ENCODE measurements at regions not wholly inside any gene's neighbourhood (a gene's known extent, or its start where the extent isn't known, plus 50 kb on each side); places are given as distances from the start of the nearest gene placed in this dataset.

DNA sequence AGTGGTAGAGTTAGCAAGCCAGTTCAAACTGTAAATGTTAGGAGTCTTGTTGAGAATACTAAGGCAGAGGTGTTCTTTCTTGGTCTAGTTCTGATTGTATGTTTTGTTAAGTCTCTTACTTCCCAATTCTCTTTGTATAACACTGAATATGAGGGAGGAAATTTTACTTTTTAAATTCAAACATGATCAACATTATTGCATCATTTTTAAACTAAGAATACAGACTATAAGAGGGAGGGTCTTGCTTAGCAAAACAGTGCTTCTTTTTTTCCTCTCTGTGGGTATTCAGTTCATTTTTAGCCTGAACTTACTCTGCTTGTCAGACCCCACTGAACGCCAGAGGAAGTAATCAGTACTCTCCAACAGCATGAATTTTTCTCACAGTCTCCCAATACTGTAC lies 198.0 kb downstream of the GABRG1 start:
- TF ChIP-seq, protein P1, sequence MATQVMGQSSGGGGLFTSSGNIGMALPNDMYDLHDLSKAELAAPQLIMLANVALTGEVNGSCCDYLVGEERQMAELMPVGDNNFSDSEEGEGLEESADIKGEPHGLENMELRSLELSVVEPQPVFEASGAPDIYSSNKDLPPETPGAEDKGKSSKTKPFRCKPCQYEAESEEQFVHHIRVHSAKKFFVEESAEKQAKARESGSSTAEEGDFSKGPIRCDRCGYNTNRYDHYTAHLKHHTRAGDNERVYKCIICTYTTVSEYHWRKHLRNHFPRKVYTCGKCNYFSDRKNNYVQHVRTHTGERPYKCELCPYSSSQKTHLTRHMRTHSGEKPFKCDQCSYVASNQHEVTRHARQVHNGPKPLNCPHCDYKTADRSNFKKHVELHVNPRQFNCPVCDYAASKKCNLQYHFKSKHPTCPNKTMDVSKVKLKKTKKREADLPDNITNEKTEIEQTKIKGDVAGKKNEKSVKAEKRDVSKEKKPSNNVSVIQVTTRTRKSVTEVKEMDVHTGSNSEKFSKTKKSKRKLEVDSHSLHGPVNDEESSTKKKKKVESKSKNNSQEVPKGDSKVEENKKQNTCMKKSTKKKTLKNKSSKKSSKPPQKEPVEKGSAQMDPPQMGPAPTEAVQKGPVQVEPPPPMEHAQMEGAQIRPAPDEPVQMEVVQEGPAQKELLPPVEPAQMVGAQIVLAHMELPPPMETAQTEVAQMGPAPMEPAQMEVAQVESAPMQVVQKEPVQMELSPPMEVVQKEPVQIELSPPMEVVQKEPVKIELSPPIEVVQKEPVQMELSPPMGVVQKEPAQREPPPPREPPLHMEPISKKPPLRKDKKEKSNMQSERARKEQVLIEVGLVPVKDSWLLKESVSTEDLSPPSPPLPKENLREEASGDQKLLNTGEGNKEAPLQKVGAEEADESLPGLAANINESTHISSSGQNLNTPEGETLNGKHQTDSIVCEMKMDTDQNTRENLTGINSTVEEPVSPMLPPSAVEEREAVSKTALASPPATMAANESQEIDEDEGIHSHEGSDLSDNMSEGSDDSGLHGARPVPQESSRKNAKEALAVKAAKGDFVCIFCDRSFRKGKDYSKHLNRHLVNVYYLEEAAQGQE (IDR thresholded peaks at IDR 0.05; ENCODE audit: low read depth): no peak
- no peak for TF ChIP-seq RAD21 (IDR thresholded peaks at IDR 0.05; ENCODE audit: low read depth)
- no peak for TF ChIP-seq YY1 (IDR thresholded peaks at IDR 0.05; ENCODE audit: low read depth)
- TF ChIP-seq CEBPB (IDR thresholded peaks at IDR 0.05): no peak
- no peak for TF ChIP-seq TCF12 (IDR thresholded peaks at IDR 0.05; ENCODE audit: low read depth)
- no peak for TF ChIP-seq ZBTB7A (IDR thresholded peaks at IDR 0.05; ENCODE audit: low read depth)
- no peak for TF ChIP-seq EGR1 (IDR thresholded peaks at IDR 0.05)
- TF ChIP-seq TAF1 (IDR thresholded peaks at IDR 0.05; ENCODE audit: low read depth): no peak
- no peak for TF ChIP-seq CREB1 (IDR thresholded peaks at IDR 0.05; ENCODE audit: low read depth)
- no peak for TF ChIP-seq MAX (IDR thresholded peaks at IDR 0.05)
- TF ChIP-seq, protein P2, sequence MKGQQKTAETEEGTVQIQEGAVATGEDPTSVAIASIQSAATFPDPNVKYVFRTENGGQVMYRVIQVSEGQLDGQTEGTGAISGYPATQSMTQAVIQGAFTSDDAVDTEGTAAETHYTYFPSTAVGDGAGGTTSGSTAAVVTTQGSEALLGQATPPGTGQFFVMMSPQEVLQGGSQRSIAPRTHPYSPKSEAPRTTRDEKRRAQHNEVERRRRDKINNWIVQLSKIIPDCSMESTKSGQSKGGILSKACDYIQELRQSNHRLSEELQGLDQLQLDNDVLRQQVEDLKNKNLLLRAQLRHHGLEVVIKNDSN (IDR thresholded peaks at IDR 0.05): no peak
- no peak for TF ChIP-seq TEAD4 (IDR thresholded peaks at IDR 0.05)
- TF ChIP-seq NFIC (IDR thresholded peaks at IDR 0.05): no peak
- no peak for TF ChIP-seq EP300 (IDR thresholded peaks at IDR 0.05; ENCODE audit: borderline replicate concordance)

- TF ChIP-seq MAX (IDR thresholded peaks at IDR 0.05): no peak
- TF ChIP-seq ZBTB7A (IDR thresholded peaks at IDR 0.05; ENCODE audit: low read depth): no peak
Observed at GRCh38 chr4:45920861-45921260, 203.0 kb downstream of the GABRG1 start.

DNA sequence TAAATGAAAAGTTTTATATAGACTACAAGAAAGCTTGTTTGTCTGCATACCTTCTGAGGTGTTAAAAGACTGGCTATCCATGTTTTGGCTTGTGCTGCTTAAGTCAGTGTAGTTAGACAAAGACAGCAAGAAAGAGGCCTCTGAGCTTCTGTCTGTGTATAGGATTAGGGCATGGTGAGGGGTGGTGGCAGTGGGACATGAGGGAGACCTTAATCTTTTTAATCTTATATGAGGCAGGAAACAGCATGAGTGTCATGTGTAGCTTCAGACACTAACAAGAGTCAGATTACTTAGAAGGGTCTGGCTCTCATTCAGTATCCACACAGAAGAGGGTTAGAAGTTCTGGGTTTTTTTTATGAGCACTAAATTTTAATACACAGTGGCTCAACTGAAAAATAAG lies 213.3 kb downstream of the GABRG1 start:
- TF ChIP-seq EP300 (IDR thresholded peaks at IDR 0.05; ENCODE audit: borderline replicate concordance): no peak
- TF ChIP-seq, protein P1 (IDR thresholded peaks at IDR 0.05; ENCODE audit: low read depth): no peak
- TF ChIP-seq CREB1 (IDR thresholded peaks at IDR 0.05; ENCODE audit: low read depth): no peak
- no peak for TF ChIP-seq TCF12 (IDR thresholded peaks at IDR 0.05; ENCODE audit: low read depth)
- no peak for TF ChIP-seq TEAD4 (IDR thresholded peaks at IDR 0.05)
- TF ChIP-seq MAX (IDR thresholded peaks at IDR 0.05): no peak
- TF ChIP-seq NFIC (IDR thresholded peaks at IDR 0.05): no peak
- TF ChIP-seq, protein P2 (IDR thresholded peaks at IDR 0.05): no peak
- no peak for TF ChIP-seq TAF1 (IDR thresholded peaks at IDR 0.05; ENCODE audit: low read depth)
- TF ChIP-seq FOXM1 (IDR thresholded peaks at IDR 0.05; ENCODE audit: borderline replicate concordance, low read depth): no peak
- TF ChIP-seq ZBTB7A (IDR thresholded peaks at IDR 0.05; ENCODE audit: low read depth): no peak
- no peak for TF ChIP-seq YY1 (IDR thresholded peaks at IDR 0.05; ENCODE audit: low read depth)
- no peak for TF ChIP-seq CEBPB (IDR thresholded peaks at IDR 0.05)
- no peak for TF ChIP-seq EGR1 (IDR thresholded peaks at IDR 0.05)
- no peak for TF ChIP-seq RAD21 (IDR thresholded peaks at IDR 0.05; ENCODE audit: low read depth)

DNA sequence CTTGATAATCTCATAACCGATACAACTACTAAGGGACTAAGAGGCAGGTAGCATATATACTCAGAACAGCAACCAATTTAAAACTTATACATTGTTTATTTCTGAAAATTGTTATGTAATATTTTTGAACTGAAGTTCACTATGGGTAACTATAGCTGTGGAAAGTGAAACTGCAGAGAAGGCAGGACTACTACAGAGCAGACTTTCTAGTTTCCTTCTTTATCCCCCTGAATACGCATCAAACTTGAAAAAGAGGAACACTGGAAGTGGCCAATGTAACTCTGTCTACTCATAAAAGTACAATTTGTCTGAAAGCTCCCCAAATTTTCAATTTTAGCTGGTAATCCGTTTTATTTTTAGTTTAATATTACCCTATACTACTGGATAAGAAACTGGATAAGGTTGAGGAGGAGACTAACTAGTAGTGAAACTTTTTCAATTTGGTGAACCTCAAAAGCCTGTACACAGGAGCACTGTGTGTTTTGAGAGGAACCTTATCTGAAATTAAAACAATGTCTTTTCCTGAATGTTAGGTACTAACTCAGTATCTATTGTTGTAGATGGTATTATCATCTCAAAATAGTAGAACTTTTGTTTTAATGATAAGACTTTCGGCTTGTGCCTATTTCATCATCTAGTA lies 225.8 kb downstream of the GABRG1 start:
- no peak for TF ChIP-seq TCF12 (IDR thresholded peaks at IDR 0.05; ENCODE audit: low read depth)
- no peak for TF ChIP-seq TEAD4 (IDR thresholded peaks at IDR 0.05)
- TF ChIP-seq, protein P1 (IDR thresholded peaks at IDR 0.05; ENCODE audit: low read depth): no peak

- TF ChIP-seq YY1 (IDR thresholded peaks at IDR 0.05; ENCODE audit: low read depth) (no peak), TCF12 (IDR thresholded peaks at IDR 0.05; ENCODE audit: low read depth) (no peak), NFIC (IDR thresholded peaks at IDR 0.05) (no peak), CREB1 (IDR thresholded peaks at IDR 0.05; ENCODE audit: low read depth) (no peak), ZBTB7A (IDR thresholded peaks at IDR 0.05; ENCODE audit: low read depth) (no peak), CEBPB (IDR thresholded peaks at IDR 0.05) (no peak), FOXM1 (IDR thresholded peaks at IDR 0.05; ENCODE audit: borderline replicate concordance, low read depth) (no peak)
Observed at GRCh38 chr4:45883421-45883820, 240.4 kb downstream of the GABRG1 start.

Measured in Ishikawa (cell line).